ENCODE measurements at regions not wholly inside any gene's neighbourhood (a gene's known extent, or its start where the extent isn't known, plus 50 kb on each side); places are given as distances from the start of the nearest gene placed in this dataset.

DNA sequence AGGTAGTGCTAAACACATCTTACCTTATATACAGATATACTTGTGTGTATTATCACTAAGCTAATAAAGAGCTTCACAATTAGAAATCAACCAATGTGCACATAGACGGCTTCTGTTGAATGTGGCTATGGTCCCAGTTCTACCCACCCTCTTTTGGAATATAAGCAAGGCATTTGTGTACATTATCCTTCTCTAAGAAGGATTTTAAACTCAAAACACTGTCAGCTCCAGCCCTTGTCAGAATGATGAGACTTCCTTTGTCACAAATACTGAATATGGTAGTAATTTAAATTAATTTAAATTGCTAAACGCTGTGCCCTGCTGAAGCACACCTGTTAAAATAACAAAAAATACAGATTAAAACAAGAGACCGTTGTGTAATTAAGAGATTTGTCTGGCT lies 107.9 kb upstream of the GRAMD2B start:
- no peak for DNase-seq

DNA sequence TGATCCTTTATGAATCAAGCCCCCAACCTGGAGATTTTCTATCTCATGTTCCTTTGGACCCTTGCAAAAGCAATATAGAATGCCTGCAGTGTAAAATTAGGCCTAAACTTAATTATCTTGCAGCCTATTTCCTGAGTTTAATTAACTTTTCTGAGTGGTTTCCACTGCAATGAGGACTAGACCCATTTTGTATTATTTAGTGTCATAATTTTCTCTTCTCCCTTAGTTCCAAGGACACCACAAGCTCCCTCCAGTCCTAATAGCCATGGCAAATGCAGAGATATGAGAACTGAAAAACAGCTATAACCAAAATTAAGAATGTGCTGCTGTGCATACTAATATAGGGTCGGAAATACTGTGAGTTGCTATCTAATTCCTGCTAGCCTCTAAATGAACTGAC lies 90.9 kb upstream of the GRAMD2B start:
- DNase-seq = no peak

DNA sequence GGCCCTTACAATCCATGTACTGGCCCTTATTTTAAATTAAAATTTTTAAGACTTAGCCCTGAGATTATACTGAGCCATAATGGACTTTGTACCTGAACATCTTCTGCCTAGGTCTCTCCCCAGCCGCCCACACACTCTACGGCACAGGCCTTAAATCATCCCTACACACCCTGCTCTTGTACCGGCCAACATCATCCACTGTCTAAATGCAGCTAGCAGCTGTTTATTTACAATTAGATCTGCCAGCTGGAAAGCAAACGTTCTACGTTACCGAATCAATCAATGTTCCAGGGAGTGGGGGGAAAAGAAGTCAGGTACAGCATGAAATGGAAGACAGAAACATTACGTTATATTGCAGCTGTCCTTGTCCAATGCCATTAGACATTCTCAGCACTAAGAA lies 88.4 kb upstream of the GRAMD2B start:
- DNase-seq = no peak

DNA sequence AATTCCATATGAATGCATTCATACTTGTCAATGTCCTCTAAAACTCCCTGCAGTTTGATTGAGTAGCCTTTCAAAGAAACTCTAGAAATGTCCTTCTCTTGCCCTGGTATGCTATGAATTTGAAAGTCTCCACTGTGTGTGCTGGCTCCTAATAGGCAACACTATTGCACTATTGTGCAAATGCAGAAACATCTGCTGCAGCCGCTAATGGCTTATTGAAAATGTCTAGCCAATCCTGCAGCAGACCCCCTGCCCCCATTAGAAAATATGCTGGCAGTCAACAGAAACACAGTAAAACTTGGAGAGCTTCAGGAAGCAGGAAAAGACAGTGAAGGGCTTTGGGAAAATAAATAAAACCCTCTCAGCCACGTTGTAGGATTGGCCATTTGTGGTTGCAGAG lies 87.3 kb upstream of the GRAMD2B start:
- no peak for DNase-seq

DNA sequence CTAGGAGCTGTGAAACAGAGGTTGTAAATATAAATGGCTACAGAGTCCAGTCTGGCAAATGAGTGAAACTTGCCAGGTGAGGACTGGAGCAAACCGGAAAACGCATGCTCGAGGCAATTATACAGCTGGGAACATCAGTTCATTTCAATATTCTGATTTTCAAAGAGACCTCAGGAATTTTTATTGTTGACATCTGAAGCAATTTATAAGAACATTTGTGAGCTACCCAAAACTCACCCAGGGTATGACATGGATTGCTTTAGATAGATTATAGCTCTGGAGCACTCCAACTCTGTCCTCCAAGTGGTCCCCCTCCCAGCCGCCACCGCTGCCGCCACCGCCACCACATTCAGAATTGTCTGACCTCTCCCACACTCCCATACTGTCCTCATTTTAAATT lies 84.6 kb upstream of the GRAMD2B start:
- no peak for DNase-seq

DNA sequence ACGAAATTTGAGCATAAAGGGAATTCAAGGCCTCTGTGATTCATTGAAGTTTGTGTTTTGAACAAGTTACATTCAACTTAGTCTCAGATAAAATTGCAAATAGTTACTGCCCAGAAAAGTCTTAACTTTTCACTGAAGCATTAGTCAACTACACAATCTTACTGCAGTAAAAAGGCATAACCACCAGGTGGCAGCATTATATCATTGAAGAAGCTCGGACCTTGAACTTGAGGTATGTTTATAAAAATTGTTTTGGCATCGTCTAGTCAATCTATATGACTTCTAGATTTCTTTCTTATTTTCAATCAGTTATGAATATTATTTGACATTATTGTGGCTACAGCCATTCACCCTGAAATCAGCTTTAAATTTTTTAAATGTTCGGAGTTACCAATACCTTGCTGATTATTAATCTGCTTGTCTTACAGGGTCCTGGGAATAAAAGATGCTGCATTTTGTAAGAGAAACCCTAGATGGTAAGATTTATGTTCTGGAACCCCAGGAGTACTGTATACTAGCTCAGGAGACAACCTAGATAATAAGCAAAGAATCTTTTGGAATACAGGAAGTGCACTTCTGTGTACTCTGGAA lies 83.9 kb upstream of the GRAMD2B start:
- no peak for DNase-seq

DNA sequence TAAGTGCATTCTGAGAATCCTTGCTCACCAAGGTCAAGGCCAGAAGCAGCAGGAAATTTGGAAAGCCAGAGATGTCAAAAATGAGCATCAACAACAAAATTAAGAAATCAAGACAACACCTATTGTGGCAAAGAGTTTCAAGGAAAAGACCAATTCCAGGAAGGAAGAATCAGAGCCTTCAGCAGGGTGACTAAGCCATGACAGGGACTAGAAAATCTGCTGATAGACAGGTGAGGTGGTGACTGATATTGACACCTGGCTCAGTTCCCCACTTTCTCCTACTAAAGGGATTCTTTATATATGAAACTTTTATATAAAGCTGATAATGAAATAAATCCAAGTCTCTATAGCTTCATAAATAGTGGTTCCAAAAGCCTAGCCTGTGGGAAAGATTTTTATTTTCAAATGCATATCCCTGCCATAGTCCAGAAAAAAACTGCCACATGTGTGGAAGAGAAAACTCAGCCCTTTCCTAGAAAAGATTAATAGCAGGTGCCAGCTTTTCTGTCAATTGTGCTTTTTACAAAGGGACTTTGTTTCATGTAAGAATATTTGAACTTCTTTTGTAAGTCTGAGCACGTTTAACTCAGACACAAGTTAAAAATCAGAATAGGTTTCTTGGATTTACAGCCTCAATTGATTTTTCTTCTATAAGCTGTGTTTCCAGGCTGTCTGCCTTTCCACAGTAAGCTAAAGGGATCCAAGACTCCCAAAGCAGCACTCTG lies 81.1 kb upstream of the GRAMD2B start:
- no peak for DNase-seq

DNA sequence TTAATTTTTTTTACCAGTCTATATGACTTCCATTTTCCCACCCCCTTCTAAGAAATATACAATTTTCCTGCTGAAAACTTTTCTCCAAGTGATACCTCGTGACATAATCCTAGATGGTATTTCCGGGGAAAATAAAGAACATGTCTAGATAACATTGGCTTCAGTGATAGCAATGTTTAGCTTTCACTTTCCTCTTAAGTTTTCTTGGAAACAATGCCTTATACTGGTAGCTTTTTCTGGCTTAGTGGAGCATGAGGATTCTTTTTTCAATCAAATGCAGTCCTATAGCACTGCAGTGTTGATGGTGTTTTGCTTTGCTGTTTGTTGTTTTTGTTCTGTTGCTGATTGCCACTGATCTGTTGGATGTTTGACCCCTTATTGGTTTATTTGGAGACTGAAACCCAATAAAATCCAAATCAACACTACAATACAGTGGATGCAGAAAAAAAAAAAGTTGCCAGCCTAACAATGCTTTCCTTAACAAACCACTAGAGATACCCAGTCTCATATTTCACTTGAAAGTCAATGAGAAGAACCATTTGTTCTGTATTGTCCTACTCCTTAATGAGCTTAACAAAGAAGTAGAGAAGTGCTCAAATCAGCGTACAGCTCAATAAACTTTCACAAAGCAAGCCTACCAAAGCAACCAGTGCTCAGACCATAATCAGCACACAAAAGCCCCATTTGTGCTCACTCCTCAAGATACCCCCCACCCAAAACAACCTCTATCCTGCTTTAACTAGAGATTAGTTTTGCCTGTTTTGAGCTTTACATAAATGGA lies 74.2 kb upstream of the GRAMD2B start:
- no peak for DNase-seq

DNA sequence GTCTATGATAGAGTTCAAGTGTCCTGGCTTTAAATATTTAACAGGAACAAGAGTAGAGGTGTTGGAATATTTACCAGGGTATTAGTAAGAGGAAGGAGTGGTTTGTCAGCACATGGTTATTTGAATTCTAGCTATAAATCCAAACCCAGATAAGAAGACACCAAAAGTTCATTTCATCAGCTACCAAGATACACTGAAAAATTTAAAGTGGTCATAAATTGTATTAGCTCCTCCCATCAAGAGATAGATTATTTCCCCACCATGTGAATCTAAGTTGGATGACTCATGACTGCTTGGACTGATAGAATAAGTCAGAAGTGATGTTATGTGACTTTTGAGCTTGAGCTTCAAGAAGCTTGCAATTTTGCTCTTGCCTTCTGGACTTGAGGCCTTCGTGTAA lies 72.1 kb upstream of the GRAMD2B start:
- no peak for DNase-seq

DNA sequence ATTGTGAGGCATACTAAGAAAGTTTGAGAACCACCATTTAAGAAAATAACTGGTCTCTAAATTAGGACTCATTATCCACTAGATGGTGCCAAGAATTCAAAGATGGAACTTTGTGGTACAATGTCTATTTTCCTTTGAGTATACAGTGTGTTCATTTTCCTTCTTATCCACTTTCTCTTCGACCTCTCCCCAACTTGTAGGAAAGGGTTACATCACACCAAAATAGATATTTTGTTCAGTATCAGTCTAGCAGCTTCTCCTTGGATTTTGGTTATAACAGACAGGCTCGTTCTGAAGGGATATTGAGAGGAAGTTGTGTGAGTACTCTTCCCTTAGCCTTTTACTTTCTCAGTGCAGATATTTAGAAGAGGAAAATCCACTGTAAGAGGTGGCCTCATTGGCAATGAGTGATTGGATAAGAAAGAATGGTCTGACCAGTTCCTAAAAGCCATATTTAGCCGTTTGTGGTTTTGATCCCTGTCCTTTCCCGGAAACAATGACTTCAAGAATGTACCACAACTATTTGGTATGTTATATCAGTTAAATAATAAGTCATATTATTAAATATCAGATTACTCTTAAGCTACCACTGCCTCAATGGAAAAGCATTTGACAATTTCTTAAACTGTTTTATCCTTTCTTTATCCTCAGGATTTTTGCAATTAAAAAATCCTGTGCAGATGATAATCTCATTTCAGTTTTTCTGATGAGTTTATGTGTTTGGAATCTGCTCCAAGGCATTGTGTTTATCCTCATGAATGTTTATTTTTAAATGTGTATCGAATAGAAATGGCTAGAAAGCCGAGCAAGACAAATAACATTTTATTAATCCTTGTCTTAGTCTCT lies 69.0 kb upstream of the GRAMD2B start:
- DNase-seq = no peak

DNA sequence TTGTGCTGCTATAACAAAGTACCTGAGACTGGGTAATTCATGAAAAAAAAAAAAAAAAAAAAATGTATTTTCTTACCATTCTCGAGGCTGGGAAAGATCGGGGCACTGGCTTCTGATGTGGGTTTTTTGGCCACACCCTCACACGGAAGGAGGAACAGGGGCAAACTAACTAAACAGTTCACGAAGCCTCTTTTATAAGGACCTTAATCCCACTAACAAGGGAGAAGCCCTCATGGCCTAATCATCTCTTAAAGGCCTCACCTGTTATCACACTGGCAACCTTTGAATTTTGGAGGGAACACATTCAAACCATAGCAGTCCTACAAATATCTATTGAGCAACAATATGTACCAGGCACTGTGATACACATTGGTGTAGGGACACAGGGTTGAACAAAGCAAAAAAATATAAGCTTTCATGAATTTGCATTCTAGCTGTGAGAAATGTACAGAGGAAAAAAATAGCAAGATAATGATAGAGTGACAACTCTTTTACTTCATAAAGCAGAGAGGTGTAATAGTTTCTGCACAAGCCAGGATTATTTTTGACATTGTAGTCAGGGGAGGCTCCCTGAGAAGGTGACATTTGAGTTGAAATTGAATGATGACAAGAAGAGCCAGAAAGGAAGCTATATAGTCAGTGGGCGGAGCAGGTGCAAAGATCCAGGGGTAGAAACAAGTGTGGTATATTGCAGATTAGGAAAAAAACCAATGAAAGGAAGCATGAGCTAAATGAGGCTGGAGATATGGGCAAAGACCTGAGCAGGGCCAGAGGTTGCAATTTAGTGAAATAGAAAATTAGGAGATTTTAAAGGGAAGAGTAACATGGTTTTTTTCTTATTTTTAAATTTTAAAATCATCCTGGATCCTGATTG lies 68.1 kb upstream of the GRAMD2B start:
- no peak for DNase-seq

DNA sequence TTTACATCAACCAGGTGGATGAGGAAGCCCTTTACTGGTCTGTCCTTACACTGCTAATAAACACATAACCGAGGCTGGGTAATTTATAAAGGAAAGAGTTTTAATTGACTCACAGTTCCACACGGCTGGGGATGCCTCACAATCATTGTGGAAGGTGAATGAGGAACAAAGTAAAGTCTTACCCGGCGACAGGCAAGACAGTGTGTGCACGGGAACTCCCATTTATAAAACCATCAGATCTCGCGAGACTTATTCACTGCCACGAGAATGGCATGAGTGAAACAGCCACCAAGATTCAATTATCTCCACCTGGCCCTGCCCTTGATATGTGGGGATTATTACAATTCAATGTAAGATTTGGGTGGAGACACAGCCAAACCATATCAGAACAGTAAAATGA lies 67.3 kb upstream of the GRAMD2B start:
- DNase-seq = no peak

DNA sequence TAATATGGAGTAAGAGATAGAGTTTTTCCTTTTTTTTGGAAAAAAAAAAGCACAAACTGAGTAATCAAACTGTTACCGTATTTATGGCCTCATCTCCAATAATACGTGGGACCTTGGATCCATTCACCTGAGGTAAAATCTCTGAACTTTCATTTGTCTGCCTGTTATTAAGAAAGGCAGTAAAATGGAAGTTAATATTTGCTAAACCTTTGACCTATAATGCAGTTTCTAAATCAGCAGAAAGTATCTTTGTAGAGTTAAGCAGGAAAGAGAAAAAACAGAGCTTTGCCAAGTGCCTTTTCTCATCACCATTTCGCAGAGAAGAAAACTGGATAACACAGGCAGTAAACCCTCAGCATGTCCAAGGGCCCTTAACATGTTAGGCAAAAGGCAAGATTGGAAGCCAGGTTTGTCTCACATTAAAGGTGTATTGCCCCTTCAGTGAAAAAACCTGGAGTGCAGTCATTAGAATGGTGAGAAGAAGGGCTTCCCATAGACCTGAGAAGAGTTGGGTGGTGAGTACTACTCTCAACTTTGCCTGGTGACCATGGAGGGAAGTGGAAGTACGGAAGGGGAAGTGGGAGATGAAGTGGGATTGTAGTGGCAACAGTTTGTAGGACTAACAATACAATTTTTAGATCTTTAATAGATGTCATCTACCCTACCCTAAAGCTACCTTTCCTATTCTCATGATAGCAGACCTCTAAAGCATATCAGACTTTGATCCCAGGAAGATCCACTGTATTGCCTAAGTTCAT lies 65.4 kb upstream of the GRAMD2B start:
- DNase-seq = no peak

DNA sequence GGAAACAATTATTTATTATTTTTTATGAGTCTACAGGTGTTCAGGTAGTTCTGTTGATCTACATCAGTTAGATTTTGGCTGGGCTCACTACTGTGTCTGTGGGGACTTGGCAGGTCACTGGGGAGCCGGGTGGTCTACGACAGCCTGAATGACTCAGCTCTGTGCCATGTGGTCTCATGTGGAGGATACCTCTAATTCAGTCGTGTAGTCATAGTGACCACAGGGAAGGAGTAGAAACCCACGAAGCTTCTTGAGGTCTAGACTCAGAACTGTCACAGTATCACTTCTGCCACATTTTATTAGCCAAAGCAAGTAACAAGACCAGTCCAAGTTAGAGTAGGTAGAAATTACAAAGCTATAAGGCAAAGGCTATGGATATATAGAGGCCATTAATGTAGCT lies 64.7 kb upstream of the GRAMD2B start:
- no peak for DNase-seq

DNA sequence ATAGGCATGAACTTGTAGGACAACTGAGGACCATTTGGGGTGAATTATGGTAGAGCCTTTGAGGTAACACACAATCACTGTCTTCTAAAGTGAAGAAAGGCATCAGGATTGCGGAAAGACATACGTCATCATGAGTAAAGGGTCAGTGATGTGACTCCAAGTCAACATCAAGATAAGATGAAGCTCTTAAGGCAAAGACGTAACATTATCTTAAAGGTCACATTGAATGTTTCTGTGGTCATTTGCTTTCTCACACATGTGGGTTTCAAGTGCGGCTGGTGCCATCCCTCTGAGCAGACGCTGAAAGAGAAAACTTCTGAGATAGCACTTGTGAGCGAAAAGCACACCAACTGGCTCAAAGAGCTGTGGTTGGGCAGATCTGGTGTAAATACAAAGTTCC lies 63.3 kb upstream of the GRAMD2B start:
- no peak for DNase-seq

DNA sequence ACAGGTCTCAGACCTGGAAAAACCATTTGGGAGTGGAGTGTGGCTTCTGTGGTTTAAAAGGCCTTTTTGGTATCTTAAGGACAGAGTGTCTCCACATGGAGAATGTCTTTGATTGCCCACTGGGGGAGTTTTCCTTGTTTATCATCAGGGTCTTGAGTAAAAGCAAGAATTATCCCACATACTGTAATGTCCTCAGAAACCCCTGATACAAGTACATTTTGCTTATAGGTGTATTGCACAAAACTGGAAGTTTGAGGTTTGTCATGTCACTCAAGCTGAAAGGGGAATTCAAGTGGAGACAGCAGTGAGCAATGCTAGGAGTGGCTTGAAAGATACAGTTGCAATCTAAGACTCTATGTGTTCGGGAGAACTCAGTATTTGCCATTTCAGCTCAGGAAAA lies 62.7 kb upstream of the GRAMD2B start:
- DNase-seq = no peak

DNA sequence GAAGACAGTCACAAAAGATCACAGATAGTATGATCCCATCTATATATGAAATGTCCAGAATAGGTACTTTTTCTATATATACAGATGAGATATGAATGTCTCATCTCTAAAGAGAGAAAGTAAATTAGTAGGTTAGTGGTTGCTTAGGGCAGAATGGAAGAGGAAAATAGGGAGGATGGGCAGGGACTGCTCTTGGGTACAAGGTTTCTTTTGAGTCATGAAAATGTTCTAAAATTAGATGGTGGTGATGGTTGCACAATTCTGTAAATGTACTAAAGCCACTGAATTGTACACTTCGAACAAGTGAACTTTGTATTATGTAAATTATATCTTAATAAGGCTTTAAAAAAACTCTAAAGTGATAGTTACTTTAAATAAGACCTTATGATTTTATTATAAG lies 59.6 kb upstream of the GRAMD2B start:
- peak; percentile 41 for DNase-seq

DNA sequence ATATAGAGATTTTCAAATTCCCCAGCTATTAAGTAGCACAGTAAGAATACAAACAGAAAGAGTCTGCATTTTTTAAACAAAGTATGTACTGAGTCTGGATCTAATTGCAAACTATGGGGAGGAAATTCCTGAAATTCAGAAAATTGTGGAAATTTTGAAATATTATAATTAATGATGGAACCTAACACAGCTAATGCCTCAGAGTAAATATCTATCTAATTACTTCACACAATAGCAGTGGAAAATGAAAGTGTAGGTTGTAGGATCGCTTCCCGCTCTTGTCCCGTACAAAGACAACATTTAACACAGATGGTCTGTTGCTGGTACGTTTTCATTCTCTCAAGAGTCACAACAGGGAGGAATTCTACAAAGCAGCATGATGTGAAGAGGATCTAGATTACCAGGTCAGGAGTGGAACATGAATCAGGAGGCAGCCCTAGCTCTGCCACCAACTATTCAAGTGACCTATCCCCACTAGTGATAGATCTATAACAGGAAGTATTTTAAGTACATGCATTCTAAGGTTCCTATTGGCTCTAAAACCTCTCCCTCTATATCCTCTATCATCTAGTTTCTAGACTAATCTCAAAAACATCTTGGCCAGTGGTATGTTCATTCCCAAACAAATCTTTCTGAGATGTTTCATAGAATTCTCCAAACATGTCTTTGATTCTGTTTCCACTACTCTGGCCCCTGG lies 58.9 kb upstream of the GRAMD2B start:
- DNase-seq = no peak

DNA sequence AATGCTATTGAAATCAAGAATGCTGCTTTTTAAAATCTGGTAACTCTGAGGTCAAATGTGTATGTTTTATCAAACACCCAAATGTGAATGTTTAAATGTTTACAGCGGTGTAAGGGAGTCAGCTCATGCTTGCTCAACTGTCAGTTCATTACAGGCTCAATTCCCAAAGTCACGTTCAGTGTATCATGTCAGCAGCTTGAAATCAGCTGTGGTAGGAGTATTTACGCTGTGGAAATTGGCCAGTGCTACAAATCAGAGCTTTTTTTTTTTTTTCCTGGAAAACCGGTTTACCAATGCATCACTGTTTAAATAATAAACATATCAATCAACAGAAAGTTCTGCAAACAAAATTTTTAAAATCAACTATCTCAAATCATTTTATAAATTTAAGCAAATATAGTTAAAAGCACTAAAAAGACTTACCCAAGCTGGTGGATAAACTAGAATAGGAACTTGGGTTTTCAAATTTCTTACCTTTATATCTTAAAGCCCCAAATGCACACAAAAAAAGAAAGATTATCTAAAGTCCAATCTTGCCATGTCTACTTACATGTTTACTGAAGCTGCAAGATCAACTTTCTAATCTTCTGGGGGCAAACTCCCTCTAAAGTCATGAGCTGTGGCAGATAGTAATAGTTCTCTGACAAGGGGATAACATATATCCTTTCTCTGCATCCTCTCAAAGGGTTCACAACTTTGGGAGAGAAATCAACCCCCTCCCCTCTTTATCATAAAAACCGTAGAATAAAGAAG lies 57.6 kb upstream of the GRAMD2B start:
- no peak for DNase-seq

DNA sequence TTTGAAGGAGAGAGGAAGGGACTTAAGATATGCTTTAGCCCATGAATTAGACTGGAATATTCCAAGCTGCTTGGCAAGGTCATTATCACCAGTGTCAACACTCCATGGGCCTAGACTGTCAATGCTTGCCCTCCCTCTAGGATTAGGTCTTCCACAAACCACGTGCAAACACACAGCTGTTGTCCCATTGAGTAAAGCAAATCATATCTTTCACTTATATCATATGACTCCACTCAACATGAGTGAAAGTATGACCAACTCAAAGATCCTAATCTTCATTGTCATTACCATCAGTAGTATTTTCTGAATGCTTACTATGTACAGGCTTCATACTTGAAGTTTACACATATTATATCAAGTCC lies 57.0 kb upstream of the GRAMD2B start:
- DNase-seq = no peak

All from SIG-M5 (cell line).